ENCODE measurements at regions not wholly inside any gene's neighbourhood (a gene's known extent, or its start where the extent isn't known, plus 50 kb on each side); places are given as distances from the start of the nearest gene placed in this dataset.

DNA sequence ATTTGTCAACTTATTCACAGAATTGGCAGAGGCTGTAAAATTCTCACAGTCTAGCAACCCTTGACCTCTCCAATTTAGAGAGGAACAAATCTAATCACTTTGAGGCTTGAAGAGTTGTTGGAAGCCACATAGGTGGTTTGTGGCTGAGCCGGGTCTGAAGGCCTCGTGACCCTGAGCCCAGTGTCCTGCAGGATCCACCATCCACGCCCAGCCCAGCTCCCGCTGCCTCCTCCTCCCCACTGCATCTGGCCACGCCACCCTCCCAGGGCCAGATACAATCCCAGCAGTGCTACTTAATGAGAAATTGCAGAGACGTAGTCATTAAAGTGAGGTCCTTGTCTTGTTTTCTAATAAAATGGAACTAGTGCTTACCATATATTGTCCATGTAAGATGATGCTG is 81.4 kb upstream of the SHH start:
- no peak for DNase-seq
- Mint-ChIP-seq H3K27ac (no peak overlapping the region), H3K4me3 (no peak overlapping the region), H3K9me3 (no peaks in the 10 kb centered on the region), H3K27me3 (ENCODE audit: low read depth) (peaks cover 5% of the 10 kb centered on the region), H3K4me1 (ENCODE audit: low read depth) (no peaks in the 10 kb centered on the region), H3K36me3 (ENCODE audit: low read depth) (no peaks in the 10 kb centered on the region)
- CTCF ChIA-PET: no interaction called here
- intact Hi-C loops (cut with micrococcal nuclease): no loop called here

DNA sequence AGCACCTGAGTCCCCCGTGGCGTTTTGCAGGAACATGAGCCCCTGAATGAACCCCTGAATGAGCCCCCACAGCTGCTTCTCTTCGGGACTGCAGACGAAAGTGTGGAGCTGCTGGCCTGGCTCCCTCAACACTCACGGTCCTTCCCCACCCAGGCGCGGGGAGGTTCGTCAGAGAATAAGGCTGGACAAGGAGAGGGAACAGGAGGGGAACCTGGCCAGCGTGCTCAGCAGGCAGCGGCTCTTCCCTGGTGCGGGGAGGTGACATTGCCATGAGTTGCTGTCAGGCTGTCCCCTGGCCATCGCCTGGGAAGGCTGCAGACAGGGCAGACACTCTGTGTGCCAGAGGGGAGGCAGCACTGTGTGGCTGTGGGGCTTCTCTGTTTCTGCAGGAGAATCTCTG is 80.9 kb upstream of the SHH start:
- peaks cover 5% of the 10 kb centered on the region for H3K27me3 Mint-ChIP-seq (ENCODE audit: low read depth)
- H3K4me1 Mint-ChIP-seq (ENCODE audit: low read depth): no peaks in the 10 kb centered on the region
- intact Hi-C loops (cut with micrococcal nuclease): no loop called here
- H3K36me3 Mint-ChIP-seq (ENCODE audit: low read depth): no peaks in the 10 kb centered on the region
- no peak overlapping the region for H3K27ac Mint-ChIP-seq
- no peak overlapping the region for H3K4me3 Mint-ChIP-seq
- no peak for DNase-seq
- CTCF ChIA-PET: no interaction called here
- no peaks in the 10 kb centered on the region for H3K9me3 Mint-ChIP-seq

- CTCF ChIA-PET: no interaction called here
- no peaks in the 10 kb centered on the region for H3K9me3 Mint-ChIP-seq
- no peak for DNase-seq
- no peaks in the 10 kb centered on the region for H3K36me3 Mint-ChIP-seq (ENCODE audit: low read depth)
- intact Hi-C loops (cut with micrococcal nuclease): no loop called here
- H3K27ac Mint-ChIP-seq: no peak overlapping the region
- H3K4me3 Mint-ChIP-seq: no peak overlapping the region
- H3K27me3 Mint-ChIP-seq (ENCODE audit: low read depth): peaks cover 9% of the 10 kb centered on the region
- no peaks in the 10 kb centered on the region for H3K4me1 Mint-ChIP-seq (ENCODE audit: low read depth)
Observed at GRCh38 chr7:155889636-155890511, 77.6 kb upstream of the SHH start.

DNA sequence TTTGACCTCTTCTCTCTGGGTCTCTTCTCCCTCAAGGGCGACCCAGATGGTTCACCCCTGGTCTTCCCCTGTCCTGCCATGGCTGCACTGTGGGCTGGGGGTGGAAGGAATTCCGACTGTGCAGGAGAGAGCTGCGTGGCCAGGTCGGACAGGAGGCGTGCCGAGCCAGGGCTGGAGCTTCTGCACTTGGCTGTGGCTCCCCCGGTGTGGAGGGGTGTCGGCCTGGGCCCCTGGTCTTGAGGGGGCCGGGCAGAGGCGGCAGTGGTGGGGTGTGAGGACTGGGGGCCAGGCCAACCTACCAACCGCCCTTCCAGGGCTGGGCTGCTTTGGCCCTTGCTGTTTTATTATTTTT is 74.9 kb upstream of the SHH start:
- Mint-ChIP-seq H3K4me3 (no peak overlapping the region), H3K4me1 (ENCODE audit: low read depth) (no peaks in the 10 kb centered on the region)
- intact Hi-C loops (cut with micrococcal nuclease): no loop called here

GRCh38 chr7:155886391-155887173 is 74.3 kb upstream of the SHH start:
- CTCF ChIA-PET: no interaction called here
- no peaks in the 10 kb centered on the region for H3K9me3 Mint-ChIP-seq
- no peaks in the 10 kb centered on the region for H3K4me1 Mint-ChIP-seq (ENCODE audit: low read depth)
- no peak overlapping the region for H3K4me3 Mint-ChIP-seq
- H3K27ac Mint-ChIP-seq: no peak overlapping the region
- intact Hi-C loops (cut with micrococcal nuclease): no loop called here
- DNase-seq: no peak
- H3K36me3 Mint-ChIP-seq (ENCODE audit: low read depth): no peaks in the 10 kb centered on the region
- peaks cover 7% of the 10 kb centered on the region for H3K27me3 Mint-ChIP-seq (ENCODE audit: low read depth)

More for the DNA sequence above, 74.9 kb upstream of the SHH start:
- Mint-ChIP-seq H3K27me3 (ENCODE audit: low read depth) (peaks cover 7% of the 10 kb centered on the region), H3K36me3 (ENCODE audit: low read depth) (no peaks in the 10 kb centered on the region), H3K27ac (no peak overlapping the region), H3K9me3 (no peaks in the 10 kb centered on the region)
- CTCF ChIA-PET: no interaction called here
- DNase-seq: no peak

GRCh38 chr7:155885167-155886155 is 73.2 kb upstream of the SHH start:
- no peak overlapping the region for H3K4me3 Mint-ChIP-seq
- intact Hi-C loops (cut with micrococcal nuclease): no loop called here
- no peak for DNase-seq
- H3K4me1 Mint-ChIP-seq (ENCODE audit: low read depth): no peaks in the 10 kb centered on the region
- no peaks in the 10 kb centered on the region for H3K36me3 Mint-ChIP-seq (ENCODE audit: low read depth)
- H3K27me3 Mint-ChIP-seq (ENCODE audit: low read depth): peaks cover 7% of the 10 kb centered on the region
- CTCF ChIA-PET: no interaction called here
- no peaks in the 10 kb centered on the region for H3K9me3 Mint-ChIP-seq
- no peak overlapping the region for H3K27ac Mint-ChIP-seq

- Mint-ChIP-seq H3K27ac (no peak overlapping the region), H3K4me3 (no peak overlapping the region), H3K9me3 (no peaks in the 10 kb centered on the region), H3K27me3 (ENCODE audit: low read depth) (peaks cover 7% of the 10 kb centered on the region), H3K4me1 (ENCODE audit: low read depth) (no peaks in the 10 kb centered on the region), H3K36me3 (ENCODE audit: low read depth) (no peaks in the 10 kb centered on the region)
- no peak for DNase-seq
- CTCF ChIA-PET: no interaction called here
- intact Hi-C loops (cut with micrococcal nuclease): no loop called here
Observed at GRCh38 chr7:155884225-155885166, 72.2 kb upstream of the SHH start.

DNA sequence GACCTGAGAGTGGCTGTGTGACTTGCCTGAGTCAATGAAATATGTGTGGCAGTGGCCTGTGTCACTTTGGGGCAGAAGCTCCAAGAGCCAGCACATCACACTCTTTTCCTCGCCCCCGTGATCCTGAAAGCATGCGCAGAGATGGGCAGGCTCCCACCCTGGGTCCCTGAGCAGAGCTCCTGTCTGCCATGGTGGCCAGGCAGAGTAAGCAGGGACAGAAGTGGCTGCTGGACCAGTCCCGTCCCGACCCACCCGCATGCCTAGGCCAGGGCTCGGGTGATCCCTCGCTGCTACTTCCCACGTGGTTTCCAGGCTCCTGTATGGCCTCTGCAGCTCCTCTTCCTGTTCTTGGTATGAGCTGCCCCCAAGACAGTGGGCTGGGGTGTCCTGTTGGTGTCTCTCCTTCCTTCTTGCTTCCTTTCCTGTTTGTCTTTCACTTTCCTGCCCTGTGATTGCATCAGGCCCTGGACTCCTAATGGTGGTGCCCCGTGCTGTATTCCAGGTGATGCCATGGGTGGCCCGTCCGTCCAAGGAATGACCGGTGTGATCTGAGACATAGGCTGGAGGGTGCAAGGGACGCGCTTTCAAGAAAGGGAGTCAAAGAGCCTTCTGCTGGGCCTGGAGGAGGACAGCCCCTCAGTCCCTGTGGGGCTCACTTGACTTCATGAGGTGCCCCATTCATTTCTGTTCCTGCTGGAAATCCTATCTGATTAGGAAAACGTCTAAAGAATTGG is 71.4 kb upstream of the SHH start:
- intact Hi-C loops (cut with micrococcal nuclease): no loop called here
- H3K36me3 Mint-ChIP-seq (ENCODE audit: low read depth): no peaks in the 10 kb centered on the region
- no peaks in the 10 kb centered on the region for H3K4me1 Mint-ChIP-seq (ENCODE audit: low read depth)
- CTCF ChIA-PET: interaction anchor here (0.6 kb wide), 1 partner anchor 85 kb away, joined by 3 read pairs; no protein-coding TSS in a partner anchor
- no peaks in the 10 kb centered on the region for H3K9me3 Mint-ChIP-seq
- no peak overlapping the region for H3K27ac Mint-ChIP-seq
- no peak for DNase-seq
- no peak overlapping the region for H3K4me3 Mint-ChIP-seq
- peaks cover 4% of the 10 kb centered on the region for H3K27me3 Mint-ChIP-seq (ENCODE audit: low read depth)

- intact Hi-C loops (cut with micrococcal nuclease): no loop called here
- CTCF ChIA-PET: no interaction called here
- Mint-ChIP-seq H3K9me3 (no peaks in the 10 kb centered on the region), H3K27me3 (ENCODE audit: low read depth) (peaks cover 4% of the 10 kb centered on the region), H3K4me3 (no peak overlapping the region), H3K27ac (no peak overlapping the region), H3K4me1 (ENCODE audit: low read depth) (no peaks in the 10 kb centered on the region), H3K36me3 (ENCODE audit: low read depth) (no peaks in the 10 kb centered on the region)
- no peak for DNase-seq
Observed at GRCh38 chr7:155882596-155882995, 70.3 kb upstream of the SHH start.

DNA sequence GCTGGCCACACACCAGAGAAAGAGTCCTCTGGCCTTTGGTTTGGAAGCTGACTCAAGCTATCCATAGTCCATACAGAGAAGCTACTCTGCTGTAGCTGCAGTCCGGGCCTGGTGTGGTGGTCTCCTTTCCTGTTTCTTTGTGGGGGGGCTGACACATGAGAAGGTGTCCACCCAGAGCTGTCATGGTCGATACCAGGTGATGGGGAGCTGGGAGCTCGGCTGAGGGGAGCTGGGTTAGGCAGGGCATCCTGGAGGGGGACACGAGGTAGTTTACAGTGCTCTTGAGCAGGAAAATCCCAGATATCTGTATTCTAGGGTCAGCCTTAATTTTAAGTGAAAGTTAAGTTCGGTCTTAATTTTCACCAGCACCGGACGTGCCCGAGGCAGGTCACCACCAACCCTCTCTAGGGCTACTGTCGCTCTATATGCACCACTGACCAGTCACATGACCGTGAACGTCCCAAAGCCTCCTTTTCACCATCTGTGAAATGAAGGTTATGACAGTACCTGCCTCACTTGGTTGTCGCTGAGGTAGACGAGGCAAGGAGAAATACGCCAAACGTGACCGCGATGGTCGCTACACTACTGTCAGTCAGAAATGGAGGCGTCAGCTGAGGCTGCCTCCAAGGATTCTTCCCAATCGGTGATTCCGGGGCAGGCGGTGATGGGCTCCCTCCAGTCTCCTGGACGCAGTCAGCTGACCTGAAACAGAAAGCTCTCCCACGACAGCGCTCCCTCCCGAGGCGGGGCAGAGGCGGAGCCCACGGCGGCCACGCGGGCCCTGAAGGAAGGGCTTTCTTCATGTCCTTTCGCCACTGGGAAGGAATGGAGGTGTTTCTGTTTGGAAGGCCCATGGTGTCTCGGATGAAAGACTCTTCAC is 69.4 kb upstream of the SHH start:
- intact Hi-C loops (cut with micrococcal nuclease): no loop called here
- CTCF ChIA-PET: no interaction called here

More for the DNA sequence above, 69.4 kb upstream of the SHH start:
- DNase-seq: no peak
- Mint-ChIP-seq H3K4me1 (ENCODE audit: low read depth) (no peaks in the 10 kb centered on the region), H3K4me3 (no peak overlapping the region), H3K36me3 (ENCODE audit: low read depth) (no peaks in the 10 kb centered on the region), H3K9me3 (no peaks in the 10 kb centered on the region), H3K27ac (no peak overlapping the region), H3K27me3 (ENCODE audit: low read depth) (peaks cover 4% of the 10 kb centered on the region)

Measured in activated naive CD4-positive, alpha-beta T cell treated with anti-CD3 and anti-CD28 coated beads for 36 hours (primary cell).